ENCODE measurements at regions not wholly inside any gene's neighbourhood (a gene's known extent, or its start where the extent isn't known, plus 50 kb on each side); places are given as distances from the start of the nearest gene placed in this dataset.
A peak's percentile ranks its signal among the peaks of the same experiment; 100 is the strongest.
"Not testable (repeated sequence)": the region's sequence is repeated elsewhere in the genome, so short reads cannot be mapped to it uniquely, and the experiment has no call there.

DNA sequence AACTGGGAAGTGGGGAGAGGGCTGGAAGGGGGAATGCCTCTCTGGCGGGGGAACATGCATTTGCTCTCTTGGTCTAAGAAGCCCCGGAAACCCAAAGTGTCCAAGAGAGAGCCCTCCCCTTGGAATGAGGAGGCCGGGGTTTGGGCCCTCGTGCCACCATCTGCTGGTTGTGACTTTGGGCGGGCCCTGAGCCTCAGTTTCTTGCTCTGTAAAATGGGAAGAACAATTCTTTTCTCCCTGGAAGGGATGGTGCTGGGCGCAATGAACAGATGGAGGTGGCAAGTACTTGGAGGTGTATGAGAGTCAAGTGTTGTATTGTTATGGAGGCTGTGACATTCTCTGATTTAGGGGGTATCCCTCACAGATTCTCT is 69.9 kb upstream of the TARDBP start:
- no peak for DNase-seq

DNA sequence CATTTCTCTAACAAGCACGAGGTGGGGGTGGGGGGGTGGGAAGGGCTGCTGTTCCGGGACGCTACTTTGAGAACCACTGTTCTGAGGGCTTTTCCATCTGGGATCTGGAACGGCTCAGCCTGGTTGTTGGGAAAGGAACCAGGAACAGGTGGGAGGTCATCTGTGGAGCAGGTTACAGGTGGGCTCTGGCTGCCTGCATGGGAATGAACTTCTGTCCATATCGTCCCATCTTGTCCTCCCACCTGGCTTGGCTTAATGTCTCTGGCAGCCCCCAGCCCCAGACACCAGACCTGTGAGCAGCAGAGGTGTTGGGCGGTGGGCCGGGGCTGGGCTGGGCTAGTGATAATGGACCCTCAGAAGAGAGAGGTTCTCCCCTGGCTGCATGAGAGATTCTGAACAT is 69.4 kb upstream of the TARDBP start:
- DNase-seq: no peak

DNA sequence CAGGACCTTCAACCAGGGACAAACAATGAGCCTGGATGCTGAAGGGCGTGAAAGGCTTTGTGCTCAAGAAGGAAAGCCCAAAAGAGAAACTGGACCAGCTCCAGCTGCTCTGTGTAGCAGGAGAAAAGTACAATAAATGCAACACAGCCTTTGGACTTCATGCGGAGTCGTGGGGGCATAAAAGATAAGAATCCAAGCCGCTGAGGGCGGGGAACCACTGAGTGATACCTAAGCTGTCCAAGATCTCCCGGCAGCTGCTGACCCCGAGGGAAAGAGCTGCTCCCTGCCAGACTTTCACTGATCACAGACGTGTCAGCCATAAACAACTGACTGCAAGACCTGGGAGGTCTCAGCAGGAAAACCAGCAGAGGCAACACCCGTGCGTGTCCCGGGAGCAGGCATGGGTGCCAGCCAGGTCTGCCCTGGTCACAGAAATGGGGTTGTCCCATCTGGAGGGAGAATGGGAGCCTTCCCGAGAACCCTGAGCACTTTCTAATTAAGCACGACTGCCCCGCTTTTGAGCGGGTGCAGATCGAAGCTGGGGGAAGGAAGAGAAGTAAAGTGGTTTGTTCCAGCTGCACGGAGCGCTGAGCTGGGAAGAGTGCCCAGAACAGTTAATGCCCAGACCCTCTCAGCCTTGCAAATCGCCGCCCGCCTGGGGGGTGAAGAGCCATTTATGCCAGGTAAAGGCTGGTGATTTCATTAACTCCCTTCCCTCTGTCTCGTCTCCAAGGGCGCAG is 68.3 kb upstream of the TARDBP start:
- DNase-seq: peak; percentile 11 to 31

DNA sequence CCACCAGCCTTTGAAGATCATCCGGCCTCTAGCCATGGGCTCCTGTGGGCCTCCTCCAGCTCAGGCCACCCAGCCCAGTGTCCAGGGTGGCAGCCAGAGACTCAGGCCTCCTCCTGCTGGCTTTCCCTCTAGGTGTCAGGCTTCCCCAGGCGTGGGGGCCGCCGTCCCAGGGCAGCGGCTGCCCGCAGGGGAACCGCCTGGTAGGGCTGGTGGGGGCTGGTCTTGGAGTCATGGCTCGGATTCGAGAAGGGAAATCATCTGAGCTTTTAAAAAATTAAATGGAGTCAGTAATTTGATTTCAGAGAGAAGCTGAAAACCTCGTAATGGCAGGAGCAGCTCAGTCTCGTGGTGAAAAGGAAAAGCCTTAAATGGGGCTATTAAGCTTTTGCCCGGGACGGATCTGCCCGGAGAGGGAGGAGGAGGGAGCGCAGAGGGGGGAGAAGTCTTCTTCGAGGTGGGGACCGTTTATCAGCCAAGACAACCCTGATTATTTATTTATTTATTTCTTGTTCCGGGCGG is 66.4 kb upstream of the TARDBP start:
- no peak for DNase-seq

- DNase-seq: no peak
These were observed 65.3 kb upstream of the TARDBP start for GRCh38 chr1:10947181-10947580.

DNA sequence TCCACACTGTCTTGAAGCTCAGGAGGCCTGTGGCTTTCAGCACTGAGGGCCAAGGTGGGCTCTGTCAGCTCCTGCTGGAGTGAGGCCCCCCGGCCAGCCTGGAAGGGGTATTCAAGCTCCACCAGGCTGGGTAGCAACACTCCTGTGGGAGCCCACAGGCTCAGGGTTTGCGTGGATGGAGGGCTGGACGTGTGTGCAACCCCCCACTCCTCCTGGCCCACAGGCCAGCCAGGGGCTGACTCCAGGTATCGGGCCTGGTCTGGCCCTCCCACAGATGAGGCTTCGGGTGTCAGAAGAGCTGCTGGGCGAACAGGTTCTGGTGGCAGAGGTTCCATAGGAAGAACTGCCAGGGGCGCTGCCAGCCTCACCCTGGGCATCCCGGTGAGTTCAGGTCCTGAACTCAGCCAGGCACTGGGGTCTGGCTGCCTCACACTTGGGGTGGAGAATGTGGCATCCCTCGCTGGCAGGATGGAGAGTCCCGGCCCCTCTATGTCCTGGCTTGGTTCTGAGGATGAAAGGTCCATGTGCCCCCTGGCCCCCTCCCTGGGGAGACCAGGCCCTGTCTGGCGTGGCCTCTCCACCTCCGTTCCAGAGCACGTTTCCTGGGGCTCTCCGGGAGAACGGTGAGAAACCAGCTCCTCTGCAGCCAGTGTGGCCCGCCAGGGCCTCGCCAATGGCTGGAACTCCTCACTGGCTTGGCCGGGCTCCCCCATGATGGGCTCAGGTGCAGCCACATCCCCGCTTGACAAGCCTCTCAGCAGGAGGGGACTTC is 64.6 kb upstream of the TARDBP start:
- no peak for DNase-seq

- DNase-seq: no peak
These were observed 64.0 kb upstream of the TARDBP start for GRCh38 chr1:10948463-10948775.

DNA sequence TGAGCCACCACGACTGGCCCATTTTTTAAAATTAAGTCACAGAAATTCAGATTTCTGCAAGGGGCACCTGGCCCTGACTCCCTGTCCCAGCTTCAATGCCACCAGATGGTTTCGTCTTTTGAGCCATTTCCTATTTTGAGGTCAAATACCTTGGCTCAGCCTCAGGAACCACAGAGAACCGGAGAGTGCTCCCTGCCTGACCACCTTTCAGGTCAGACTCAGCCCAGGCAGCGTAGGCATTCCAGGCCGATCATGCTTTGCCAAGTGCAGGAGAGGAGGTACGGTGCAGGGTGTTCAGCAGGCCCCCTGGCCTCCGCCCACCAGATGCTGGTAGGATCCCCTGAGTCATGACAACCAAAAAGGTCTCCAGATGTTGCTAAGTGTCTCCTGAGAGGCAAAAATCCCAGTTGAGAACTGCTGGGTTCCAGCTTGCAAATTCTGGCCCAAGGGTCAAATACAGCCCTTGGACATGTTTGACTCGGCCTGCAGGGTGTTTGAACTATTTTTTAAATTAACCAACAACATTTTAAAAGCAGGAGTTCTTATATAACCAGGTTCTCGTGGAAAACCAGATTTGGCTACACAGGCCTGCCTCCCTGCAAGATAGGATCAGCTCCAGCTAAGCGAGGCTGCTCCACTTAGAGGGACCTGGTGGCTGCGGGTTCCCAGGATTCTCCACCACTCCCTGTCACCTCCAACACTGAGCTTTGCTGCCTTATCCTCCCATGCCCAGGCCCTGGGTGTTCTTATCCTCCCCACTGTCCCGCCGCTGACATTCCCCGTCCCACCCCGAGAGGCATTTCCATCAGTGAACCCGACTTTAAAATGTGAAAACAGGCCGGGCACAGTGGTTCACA is 61.9 kb upstream of the TARDBP start:
- DNase-seq: no peak

DNA sequence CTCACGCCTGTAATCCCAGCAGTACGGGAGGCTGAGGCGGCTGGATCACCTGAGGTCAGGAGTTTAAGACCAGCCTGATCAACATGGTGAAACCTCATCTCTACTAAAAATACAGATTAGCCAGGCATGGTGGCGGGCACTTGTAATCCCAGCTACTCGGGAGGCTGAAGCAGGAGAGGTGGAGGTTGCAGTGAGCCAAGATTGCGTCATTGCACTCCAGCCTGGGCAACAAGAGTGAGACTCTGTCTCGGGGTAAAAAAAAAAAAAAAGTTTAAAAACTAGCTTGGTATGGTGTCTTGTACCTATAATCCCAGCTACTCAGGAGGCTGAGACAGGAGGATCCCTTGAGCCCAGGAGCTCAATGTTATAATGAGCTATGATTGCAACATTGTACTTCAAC is 61.2 kb upstream of the TARDBP start:
- not testable (repeated sequence) for DNase-seq

GRCh38 chr1:10951961-10952360 is 60.5 kb upstream of the TARDBP start:
- no peak for DNase-seq

DNA sequence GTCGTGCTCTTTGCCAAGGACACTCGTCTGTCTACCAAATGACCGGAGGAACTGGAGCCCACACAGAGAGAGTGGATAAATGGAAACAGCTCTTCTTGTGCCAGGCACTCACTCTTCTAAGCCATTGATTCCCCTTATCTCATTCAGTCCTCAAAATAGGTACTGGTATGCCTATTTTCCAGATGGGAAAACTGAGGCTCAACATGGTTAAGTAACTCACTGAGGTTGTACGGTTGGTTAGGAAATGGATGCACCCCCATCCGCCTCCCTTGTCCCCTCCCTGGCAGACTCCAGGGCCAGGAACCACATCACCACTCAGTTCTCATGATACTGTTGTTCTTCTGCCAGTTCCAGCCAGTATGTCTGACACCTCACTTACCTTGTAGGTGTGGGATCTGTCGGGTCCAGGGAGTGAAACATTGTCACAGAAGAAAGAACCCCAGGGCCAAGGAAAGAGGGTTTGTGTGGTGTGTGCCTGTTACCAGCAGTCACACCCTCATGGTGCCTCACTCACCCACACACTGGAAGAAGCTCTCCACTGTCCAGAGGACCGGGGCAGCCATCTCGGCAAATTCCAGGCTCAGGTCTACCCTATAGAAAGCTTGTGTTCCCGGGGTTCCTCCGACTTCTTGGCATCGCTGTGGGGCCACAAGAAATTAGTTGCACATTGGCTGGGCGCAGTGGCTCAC is 58.8 kb upstream of the TARDBP start:
- DNase-seq: no peak

DNA sequence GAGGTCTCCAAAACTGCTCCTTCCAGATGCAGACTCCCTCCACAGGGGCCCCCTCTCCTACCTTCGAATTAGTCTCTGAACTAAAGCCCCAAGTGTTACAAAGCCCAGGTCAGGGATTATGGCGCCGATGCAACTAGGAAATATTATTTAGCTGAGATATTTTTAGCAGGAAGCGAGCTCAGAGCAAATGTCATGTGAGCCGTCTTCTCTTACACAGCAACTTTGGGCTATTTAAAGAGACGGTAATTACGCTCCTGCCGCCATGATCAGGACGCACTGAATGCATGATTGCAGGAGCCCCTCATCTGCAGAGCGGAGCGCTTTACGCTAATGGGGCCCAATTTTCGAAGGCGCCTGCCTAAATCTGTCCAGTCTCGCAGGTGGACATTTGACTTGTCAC is 55.3 kb upstream of the TARDBP start:
- DNase-seq: no peak

DNA sequence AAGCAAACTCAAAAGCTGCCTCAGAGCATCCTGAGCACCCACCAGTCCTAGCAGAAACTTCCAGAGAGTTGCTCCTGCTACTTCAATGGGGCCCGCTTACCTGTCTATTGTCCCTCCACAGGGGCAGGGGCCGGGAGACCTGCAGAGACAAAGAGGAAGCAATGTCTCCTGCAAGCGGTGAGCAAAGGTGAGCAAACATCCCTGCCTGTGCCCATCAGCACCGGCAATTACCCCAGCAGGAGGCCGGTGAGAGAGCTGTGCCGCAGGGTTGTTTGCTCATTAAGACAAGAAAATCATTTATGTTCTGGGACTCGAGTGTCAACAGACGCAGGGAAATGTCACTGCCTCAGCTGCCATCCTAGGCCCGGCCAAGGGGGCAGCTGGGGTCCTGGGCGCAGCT is 53.8 kb upstream of the TARDBP start:
- no peak for DNase-seq

GRCh38 chr1:10960411-10961299 is 51.8 kb upstream of the TARDBP start:
- peak; percentile 67 to 69 for DNase-seq

DNA sequence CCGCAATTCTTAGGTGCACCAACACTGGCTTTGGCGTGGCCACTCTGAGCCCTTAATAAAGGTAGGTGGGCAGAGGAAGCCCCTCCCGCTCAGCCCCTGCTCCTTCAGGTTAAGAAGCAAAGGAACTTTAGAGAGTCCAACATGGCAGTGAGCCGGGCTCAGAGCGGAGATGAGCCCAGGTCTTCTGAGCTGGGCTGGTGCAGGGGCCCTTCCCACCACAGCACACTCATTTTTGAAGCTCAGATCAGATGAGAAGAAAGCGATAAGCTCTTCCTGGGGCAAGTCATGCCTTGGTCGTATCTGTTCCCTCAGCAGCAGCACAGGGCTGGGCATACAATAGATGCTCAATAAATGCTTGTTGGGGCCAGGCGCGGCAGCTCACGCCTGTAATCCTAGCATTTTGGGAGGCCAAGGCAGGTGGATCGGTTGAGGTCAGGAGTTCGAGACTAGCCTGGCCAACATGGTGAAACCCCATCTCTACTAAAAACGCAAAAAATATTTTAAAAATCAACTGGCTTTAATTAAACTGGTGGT is 51.1 kb upstream of the TARDBP start:
- no peak for DNase-seq

DNA sequence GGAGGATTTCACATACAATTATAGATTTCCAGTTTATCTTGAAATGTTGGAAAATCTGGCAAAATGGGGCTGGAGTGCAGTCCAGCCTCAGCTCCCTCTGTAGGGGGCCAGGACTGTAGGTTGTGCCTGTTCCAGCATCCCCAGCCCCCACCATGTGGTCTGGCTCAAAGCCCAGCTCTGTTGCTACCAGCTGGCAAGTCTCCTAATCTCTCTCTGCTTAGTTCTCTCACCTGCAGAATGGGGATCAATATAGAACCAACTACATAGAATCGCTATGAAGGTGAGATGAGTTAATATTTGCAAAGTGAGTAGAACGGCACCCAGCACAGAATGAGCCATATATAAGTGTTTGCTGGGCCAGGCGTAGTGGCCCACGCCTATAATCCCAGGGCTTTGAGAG is 50.0 kb upstream of the TARDBP start:
- no peak for DNase-seq
